Transverse colon (tissue), 4 donors: ENCODE measurements at regions not wholly inside any gene's neighbourhood (a gene's known extent, or its start where the extent isn't known, plus 50 kb on each side); places are given as distances from the start of the nearest gene placed in this dataset.

Experiments used
- DNase-seq: peaks from one replicate; pipeline ENCODE4 v3.0.0-alpha.2; 2019
- H3K27ac ChIP-seq, 4 donors: fragments of 200-600 bp; sonication (generic); 2 replicates each; pipeline ENCODE4 v1.5.1; 2016 to 2018; ENCODE audit warnings: inconsistent platforms in 4 of 4
- H3K27me3 ChIP-seq: fragments of 200-600 bp; sonication (generic); 2 replicates; pipeline ENCODE4 v1.5.1; 2017; ENCODE audit warnings: inconsistent platforms
- H3K36me3 ChIP-seq, 4 donors: fragments of 200-600 bp; sonication (generic); 2 replicates each; pipeline ENCODE4 v1.5.1; 2017 to 2019; ENCODE audit warnings: inconsistent platforms in 4 of 4
- H3K4me1 ChIP-seq, 4 donors: fragments of 200-600 bp; sonication (generic); 2 replicates each; pipeline ENCODE4 v1.5.1; 2017 to 2020; ENCODE audit warnings: inconsistent platforms in 4 of 4
- H3K4me3 ChIP-seq, 4 donors: fragments of 200-600 bp; sonication (generic); 1 replicate in 1 of 4; 2 replicates in 3 of 4; pipeline versions ENCODE4 v1.5.1 to v1.6.1; 2017 to 2019; ENCODE audit warnings: inconsistent platforms in 4 of 4
- H3K9me3 ChIP-seq, 2 donors: fragments of 200-600 bp; sonication (generic); 2 replicates each; pipeline ENCODE4 v1.5.1; 2017 to 2019; ENCODE audit warnings: inconsistent platforms in 2 of 2
- EP300 ChIP-seq: sonication (generic); formaldehyde crosslinking; IDR thresholded peaks from one replicate; pipeline ENCODE4 v1.6.1; 2017; ENCODE audit warnings: antibody characterized with exemption, low read depth
- POLR2A ChIP-seq: fragments of 450-650 bp; IDR thresholded peaks from one replicate; pipeline ENCODE4 v1.6.1; 2016; ENCODE audit warnings: antibody characterized with exemption, mild to moderate bottlenecking, moderate library complexity
- POLR2AphosphoS5 ChIP-seq, 3 donors: sonication (generic); formaldehyde crosslinking; IDR thresholded peaks; one replicate each; pipeline ENCODE4 v1.6.1; 2016; ENCODE audit warnings: antibody characterized with exemption in 3 of 3
- WGBS, 2 donors: methylation state at CpG; one replicate each; pipeline ENCODE4 v1.1.5; 2018; ENCODE audit warnings: low coverage in 1 of 2; 5-methylcytosine and 5-hydroxymethylcytosine counted together
- in situ Hi-C, 4 donors: fragments of 200-750 bp; cut with MboI; loops; one replicate each; pipeline versions ENCODE4 v1.15.0 to v1.15.1; 2017; ENCODE audit warnings: low sequenced_read_pairs in 3 of 4, low pct_ligation_motif_present in 1 of 4, low pct_unique_long_range_greater_than_20kb in 1 of 4
- intact Hi-C: fragments of 100-400 bp; cut with DNase I; formaldehyde crosslinking; loops from one replicate; pipeline ENCODE4 v1.15.1; 2023; ENCODE audit warnings: low total_unique reads
- TF ChIP-seq, protein P1 (sequence below), 5 experiments: fragments of 200-600 bp in 3 of 5; fragments of 450-650 bp in 2 of 5; sonication (generic) in 3 of 5; IDR thresholded peaks; 1 replicate in 2 of 5; 2 replicates in 3 of 5; pipeline ENCODE4 v1.5.1; 2016 to 2017; ENCODE audit warnings: antibody characterized with exemption in 5 of 5, inconsistent platforms in 3 of 5, mild to moderate bottlenecking in 2 of 5, moderate library complexity in 1 of 5

DNA sequence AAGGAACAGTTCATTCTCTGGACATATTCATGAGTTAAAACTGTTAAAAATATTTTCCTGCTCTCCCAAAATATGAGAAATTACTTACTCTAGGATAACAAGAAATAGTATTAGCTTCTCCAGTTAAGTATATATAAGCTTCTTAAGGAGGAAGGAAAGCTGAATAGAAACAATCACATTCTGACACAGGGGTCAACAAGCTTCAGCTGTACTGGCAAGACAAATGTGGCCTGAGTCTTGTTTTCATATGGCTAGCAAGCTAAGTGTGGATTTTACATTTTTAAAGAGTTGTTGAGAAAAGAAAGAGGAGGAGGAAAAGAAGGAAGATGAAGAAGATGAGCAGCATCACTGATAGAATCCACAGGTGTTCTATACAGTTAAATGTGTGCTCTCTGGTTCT, 313.8 kb downstream of the ZPLD1 start:
- no peaks in the 10 kb centered on the region for H3K4me1 ChIP-seq
- intact Hi-C loops (no loop called here), in situ Hi-C loops (no loop called here)
- H3K36me3 ChIP-seq = no peaks in the 10 kb centered on the region
- H3K9me3 ChIP-seq = no peaks in the 10 kb centered on the region
- H3K27me3 ChIP-seq = no peaks in the 10 kb centered on the region
- DNase-seq = no peak
- TF ChIP-seq POLR2AphosphoS5 (IDR thresholded peaks at IDR 0.05) = no peak
- no peak for TF ChIP-seq EP300
- TF ChIP-seq POLR2A = no peak
- TF ChIP-seq, protein P1, sequence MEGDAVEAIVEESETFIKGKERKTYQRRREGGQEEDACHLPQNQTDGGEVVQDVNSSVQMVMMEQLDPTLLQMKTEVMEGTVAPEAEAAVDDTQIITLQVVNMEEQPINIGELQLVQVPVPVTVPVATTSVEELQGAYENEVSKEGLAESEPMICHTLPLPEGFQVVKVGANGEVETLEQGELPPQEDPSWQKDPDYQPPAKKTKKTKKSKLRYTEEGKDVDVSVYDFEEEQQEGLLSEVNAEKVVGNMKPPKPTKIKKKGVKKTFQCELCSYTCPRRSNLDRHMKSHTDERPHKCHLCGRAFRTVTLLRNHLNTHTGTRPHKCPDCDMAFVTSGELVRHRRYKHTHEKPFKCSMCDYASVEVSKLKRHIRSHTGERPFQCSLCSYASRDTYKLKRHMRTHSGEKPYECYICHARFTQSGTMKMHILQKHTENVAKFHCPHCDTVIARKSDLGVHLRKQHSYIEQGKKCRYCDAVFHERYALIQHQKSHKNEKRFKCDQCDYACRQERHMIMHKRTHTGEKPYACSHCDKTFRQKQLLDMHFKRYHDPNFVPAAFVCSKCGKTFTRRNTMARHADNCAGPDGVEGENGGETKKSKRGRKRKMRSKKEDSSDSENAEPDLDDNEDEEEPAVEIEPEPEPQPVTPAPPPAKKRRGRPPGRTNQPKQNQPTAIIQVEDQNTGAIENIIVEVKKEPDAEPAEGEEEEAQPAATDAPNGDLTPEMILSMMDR (IDR thresholded peaks at IDR 0.05) = no peak
- no peak overlapping the region for H3K4me3 ChIP-seq
- H3K27ac ChIP-seq = no peak overlapping the region

GRCh38 chr3:102750322-102750721, 315.5 kb downstream of the ZPLD1 start:
- WGBS, 2 donors = 89 to 92% methylated on average over 2 of the region's 2 CpGs
- TF ChIP-seq, protein P1 (IDR thresholded peaks at IDR 0.05) = no peak
- no peak for TF ChIP-seq EP300
- no peaks in the 10 kb centered on the region for H3K9me3 ChIP-seq

DNA sequence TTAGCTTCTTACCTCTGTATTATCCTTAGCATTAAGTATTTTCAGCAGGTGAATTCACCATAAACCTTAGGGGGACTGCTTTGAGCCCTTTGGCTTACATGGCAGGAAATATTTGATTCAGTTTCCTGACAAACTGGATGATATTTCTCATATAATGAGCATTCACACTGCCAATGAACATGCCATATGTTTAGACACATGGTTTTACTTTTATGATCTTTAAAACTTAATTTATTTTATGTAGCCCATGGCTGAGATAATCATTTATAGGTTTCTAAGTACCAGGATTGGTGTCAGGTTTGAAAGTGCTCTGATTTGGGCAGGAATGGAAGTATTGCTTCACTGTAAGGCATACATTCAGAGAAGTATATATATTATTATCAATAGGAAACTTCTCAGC, 319.1 kb downstream of the ZPLD1 start:
- intact Hi-C loops = no loop called here
- Histone ChIP-seq H3K4me3 (no peak overlapping the region), H3K27me3 (no peaks in the 10 kb centered on the region), H3K27ac (no peak overlapping the region), H3K9me3 (no peaks in the 10 kb centered on the region), H3K4me1 (no peaks in the 10 kb centered on the region), H3K36me3 (no peaks in the 10 kb centered on the region)
- in situ Hi-C loops = no loop called here
- no peak for TF ChIP-seq POLR2A
- TF ChIP-seq, protein P1 (IDR thresholded peaks at IDR 0.05) = no peak
- no peak for TF ChIP-seq EP300
- no peak for TF ChIP-seq POLR2AphosphoS5 (IDR thresholded peaks at IDR 0.05)
- no peak for DNase-seq

More at GRCh38 chr3:102750322-102750721, 315.5 kb downstream of the ZPLD1 start:
- intact Hi-C loops = no loop called here
- in situ Hi-C loops = no loop called here
- no peaks in the 10 kb centered on the region for H3K4me1 ChIP-seq
- no peaks in the 10 kb centered on the region for H3K36me3 ChIP-seq
- no peaks in the 10 kb centered on the region for H3K27me3 ChIP-seq
- DNase-seq = no peak
- no peak overlapping the region for H3K4me3 ChIP-seq
- H3K27ac ChIP-seq = no peak overlapping the region

- Histone ChIP-seq H3K27me3 (no peaks in the 10 kb centered on the region), H3K9me3 (no peaks in the 10 kb centered on the region), H3K27ac (no peak overlapping the region), H3K36me3 (no peaks in the 10 kb centered on the region), H3K4me3 (no peak overlapping the region), H3K4me1 (no peaks in the 10 kb centered on the region)
- intact Hi-C loops (no loop called here), in situ Hi-C loops (no loop called here)
- TF ChIP-seq, protein P1 (IDR thresholded peaks at IDR 0.05) = no peak
- TF ChIP-seq POLR2AphosphoS5 (IDR thresholded peaks at IDR 0.05) (no peak), EP300 (no peak), POLR2A (no peak)
- WGBS, 2 donors = 61 to 66% methylated on average over 2 of the region's 2 CpGs
- DNase-seq = no peak
Observed at GRCh38 chr3:102756706-102757105, 321.9 kb downstream of the ZPLD1 start.
